ENCODE measurements at regions not wholly inside any gene's neighbourhood (a gene's known extent, or its start where the extent isn't known, plus 50 kb on each side); places are given as distances from the start of the nearest gene placed in this dataset.

GRCh38 chr6:11902527-11902926, 109.6 kb upstream of the HIVEP1 start:
- TF ChIP-seq FOXP2 (optimal IDR thresholded peaks at IDR 0.05; ENCODE audit: borderline replicate concordance, extremely low read depth, extremely low read length, insufficient read depth) = no peak
- no peak for TF ChIP-seq REST (IDR thresholded peaks at IDR 0.05; ENCODE audit: insufficient read depth in 1 of 2, low read depth in 2 of 2, low read length in 2 of 2)
- TF ChIP-seq POLR2AphosphoS5 (IDR thresholded peaks at IDR 0.05; ENCODE audit: low read depth, low read length) = no peak
